CD4-positive, alpha-beta T cell treated with Interferon alpha-2 for 1 hour (primary cell): ENCODE measurements at regions not wholly inside any gene's neighbourhood (a gene's known extent, or its start where the extent isn't known, plus 50 kb on each side); places are given as distances from the start of the nearest gene placed in this dataset.
"Not testable (repeated sequence)": the region's sequence is repeated elsewhere in the genome, so short reads cannot be mapped to it uniquely, and the experiment has no call there.

ENCODE experiments used
- DNase-seq, 2 donors: peaks; one replicate each; pipeline ENCODE4 v3.0.0-alpha.2; 2020 to 2022

- DNase-seq = no peak
These were observed 628.2 kb downstream of the NR2F2 start for GRCh38 chr15:96958721-96959120.

- DNase-seq = no peak
These were observed 629.0 kb downstream of the NR2F2 start for GRCh38 chr15:96959501-96959900.

- DNase-seq = no peak
These were observed 630.4 kb downstream of the NR2F2 start for GRCh38 chr15:96960711-96961480.

GRCh38 chr15:96966554-96966953 lies 636.1 kb downstream of the NR2F2 start:
- DNase-seq = no peak

GRCh38 chr15:96969732-96970710 lies 639.5 kb downstream of the NR2F2 start:
- DNase-seq = no peak

- DNase-seq = no peak
These were observed 641.7 kb downstream of the NR2F2 start for GRCh38 chr15:96972201-96972600.

- no peak for DNase-seq
These were observed 644.3 kb downstream of the NR2F2 start for GRCh38 chr15:96974761-96975160.

- DNase-seq = no peak
These were observed 647.4 kb downstream of the NR2F2 start for GRCh38 chr15:96977886-96978285.

- no peak for DNase-seq
These were observed 648.5 kb downstream of the NR2F2 start for GRCh38 chr15:96978937-96979473.

- not testable (repeated sequence) for DNase-seq
These were observed 653.7 kb downstream of the NR2F2 start for GRCh38 chr15:96984121-96984671.

GRCh38 chr15:96992817-96993216 lies 662.3 kb downstream of the NR2F2 start:
- no peak for DNase-seq

GRCh38 chr15:96997538-96997937 lies 667.0 kb downstream of the NR2F2 start:
- no peak for DNase-seq

- no peak for DNase-seq
These were observed 678.5 kb downstream of the NR2F2 start for GRCh38 chr15:97009031-97009431.

GRCh38 chr15:97012986-97013385 lies 682.5 kb downstream of the NR2F2 start:
- no peak for DNase-seq

- no peak for DNase-seq
These were observed 683.0 kb downstream of the NR2F2 start for GRCh38 chr15:97013491-97013890.

GRCh38 chr15:97014001-97014400 lies 683.5 kb downstream of the NR2F2 start:
- DNase-seq = no peak

GRCh38 chr15:97023488-97023844 lies 693.0 kb downstream of the NR2F2 start:
- DNase-seq = no peak

GRCh38 chr15:97026781-97027180 lies 696.3 kb downstream of the NR2F2 start:
- no peak for DNase-seq

GRCh38 chr15:97027772-97028171 lies 697.3 kb downstream of the NR2F2 start:
- DNase-seq = no peak

- DNase-seq = no peak
These were observed 699.8 kb downstream of the NR2F2 start for GRCh38 chr15:97030251-97030650.

GRCh38 chr15:97036301-97036700 lies 705.8 kb downstream of the NR2F2 start:
- no peak for DNase-seq

- no peak for DNase-seq
These were observed 706.6 kb downstream of the NR2F2 start for GRCh38 chr15:97037080-97037479.

- no peak for DNase-seq
These were observed 715.3 kb downstream of the NR2F2 start for GRCh38 chr15:97045666-97046421.
